ENCODE measurements at regions not wholly inside any gene's neighbourhood (a gene's known extent, or its start where the extent isn't known, plus 50 kb on each side); places are given as distances from the start of the nearest gene placed in this dataset.
A peak's percentile ranks its signal among the peaks of the same experiment; 100 is the strongest.

DNA sequence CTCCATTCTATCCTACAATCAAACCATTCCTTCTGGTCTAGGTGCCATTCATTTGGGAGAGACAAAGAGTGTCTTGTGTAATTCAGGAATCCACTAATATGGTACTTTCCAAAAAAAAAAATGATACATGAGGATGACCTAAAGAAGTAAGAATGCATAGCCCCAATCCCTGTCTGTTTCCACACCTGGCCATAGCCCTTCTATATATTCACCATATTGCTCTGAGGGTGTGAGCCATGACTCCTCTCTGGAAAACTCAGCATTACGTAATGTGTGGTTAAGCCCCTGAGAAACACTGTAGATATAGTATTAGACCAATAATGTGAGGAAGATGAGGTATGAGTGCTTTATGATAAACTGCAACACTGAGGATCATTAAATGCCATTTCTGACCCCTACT is 592.7 kb downstream of the INHBA start:
- DNase-seq (ENCODE audit: low read depth in 1 of 2, low spot score in 1 of 2): no peak
- ChIA-PET CTCF (no interaction called here), POLR2A (no interaction called here)
- Histone ChIP-seq H3K4me2 (no peak overlapping the region), H3K4me1 (peaks cover 19% of the 10 kb centered on the region; the same call in 2 of the 3 replicates), H3K9me3 (no peaks in the 10 kb centered on the region), H3K27ac (no peak overlapping the region; a peak in 1 of 6 replicates), H3K4me3 (no peak overlapping the region)
- no peak for TF ChIP-seq RNF2 (IDR thresholded peaks at IDR 0.05; ENCODE audit: borderline replicate concordance, low read depth)
- TF ChIP-seq TP53 (CRISPR knock-in tag; IDR thresholded peaks at IDR 0.05): no peak
- no peak for TF ChIP-seq BHLHE40 (IDR thresholded peaks at IDR 0.05; ENCODE audit: low read depth, low read length)
- no peak for TF ChIP-seq ESRRA (IDR thresholded peaks at IDR 0.05; ENCODE audit: borderline replicate concordance, low read length)
- TF ChIP-seq HEYL (CRISPR knock-in tag; IDR thresholded peaks at IDR 0.05): no peak
- TF ChIP-seq CBX2 (IDR thresholded peaks at IDR 0.05; ENCODE audit: borderline replicate concordance, low read depth): no peak
- TF ChIP-seq, protein P1, sequence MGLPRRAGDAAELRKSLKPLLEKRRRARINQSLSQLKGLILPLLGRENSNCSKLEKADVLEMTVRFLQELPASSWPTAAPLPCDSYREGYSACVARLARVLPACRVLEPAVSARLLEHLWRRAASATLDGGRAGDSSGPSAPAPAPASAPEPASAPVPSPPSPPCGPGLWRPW (IDR thresholded peaks at IDR 0.05): no peak
- no peak for TF ChIP-seq KDM5A (IDR thresholded peaks at IDR 0.05)
- TF ChIP-seq ATOH8 (CRISPR knock-in tag; IDR thresholded peaks at IDR 0.05; ENCODE audit: low read depth): no peak
- TF ChIP-seq ZFP36 (IDR thresholded peaks at IDR 0.05; ENCODE audit: borderline replicate concordance, partially characterized antibody): no peak
- no peak for TF ChIP-seq EP300 (IDR thresholded peaks at IDR 0.05)
- TF ChIP-seq NPAS2 (CRISPR knock-in tag; IDR thresholded peaks at IDR 0.05; ENCODE audit: borderline replicate concordance): no peak
- TF ChIP-seq MYC (IDR thresholded peaks at IDR 0.05; ENCODE audit: borderline replicate concordance, low read length): no peak
- TF ChIP-seq FOSB (CRISPR knock-in tag; IDR thresholded peaks at IDR 0.05): no peak
- TF ChIP-seq RARB (CRISPR knock-in tag; IDR thresholded peaks at IDR 0.05): no peak
- no peak for TF ChIP-seq PHF8 (IDR thresholded peaks at IDR 0.05; ENCODE audit: borderline replicate concordance, low read depth)
- WGBS (ENCODE audit: missing lambda C conversion rate): 38% methylated on average over 1 of the region's 1 CpG
- ATAC-seq: no peak
- no peak for FAIRE-seq

DNA sequence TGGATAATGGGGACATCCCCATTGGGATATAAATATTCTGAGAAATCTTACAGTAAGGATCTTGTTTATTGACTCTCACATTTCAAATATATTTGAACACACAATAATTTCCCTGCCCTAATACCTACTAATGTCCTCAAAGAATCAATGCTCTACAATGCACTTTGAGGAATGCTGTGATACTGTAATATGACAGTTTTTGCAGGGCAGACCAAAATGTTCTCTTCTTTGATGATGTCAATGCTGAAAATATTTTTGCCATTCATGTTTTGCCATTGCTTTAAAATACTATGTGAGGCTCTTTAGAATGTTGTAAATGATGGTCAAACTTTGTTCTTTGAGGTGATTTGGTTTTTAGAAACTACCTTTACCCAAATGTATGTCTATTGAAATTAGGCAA is 594.1 kb downstream of the INHBA start:
- TF ChIP-seq JUN (IDR thresholded peaks at IDR 0.05) (no peak), NPAS2 (CRISPR knock-in tag; IDR thresholded peaks at IDR 0.05; ENCODE audit: borderline replicate concordance) (no peak), EP300 (IDR thresholded peaks at IDR 0.05) (no peak), ESRRA (IDR thresholded peaks at IDR 0.05; ENCODE audit: borderline replicate concordance, low read length) (no peak), BHLHE40 (IDR thresholded peaks at IDR 0.05; ENCODE audit: low read depth, low read length) (no peak), NR3C1 (IDR thresholded peaks at IDR 0.05) (no peak), EHF (CRISPR knock-in tag; IDR thresholded peaks at IDR 0.05) (no peak), PBX3 (IDR thresholded peaks at IDR 0.05) (no peak), POLR2AphosphoS2 (conservative IDR thresholded peaks at IDR 0.05; ENCODE audit: low read length) (no peak), HDAC2 (IDR thresholded peaks at IDR 0.05) (no peak), KDM1A (IDR thresholded peaks at IDR 0.05; ENCODE audit: low read depth) (no peak), HMGXB4 (CRISPR knock-in tag; IDR thresholded peaks at IDR 0.05; ENCODE audit: borderline replicate concordance) (no peak), ELK1 (IDR thresholded peaks at IDR 0.05; ENCODE audit: low read depth, low read length) (no peak), CTCF (IDR thresholded peaks at IDR 0.05) (no peak), HEYL (CRISPR knock-in tag; IDR thresholded peaks at IDR 0.05) (no peak), FOSL2 (IDR thresholded peaks at IDR 0.05) (no peak), FOSL2 (CRISPR knock-in tag; IDR thresholded peaks at IDR 0.05) (no peak), POLR2A (IDR thresholded peaks at IDR 0.05; ENCODE audit: low read length) (no peak), MAZ (IDR thresholded peaks at IDR 0.05; ENCODE audit: borderline replicate concordance, low read depth, low read length) (no peak), HOXB5 (CRISPR knock-in tag; IDR thresholded peaks at IDR 0.05) (no peak), JUNB (IDR thresholded peaks at IDR 0.05) (no peak)
- ChIA-PET CTCF (no interaction called here), POLR2A (no interaction called here)
- Histone ChIP-seq H3K4me2 (peak overlapping the region; percentile 63; the same call in 2 of the 3 replicates), H3K4me1 (peaks cover 19% of the 10 kb centered on the region; the same call in 2 of the 3 replicates), H3K4me3 (no peak overlapping the region), H3K27ac (peak overlapping the region in 1 of 2 experiments; percentile 27; a peak in 1 of 6 replicates), H3K9me3 (no peaks in the 10 kb centered on the region)
- ATAC-seq (no peak), DNase-seq (ENCODE audit: low read depth in 1 of 2, low spot score in 1 of 2) (no peak), FAIRE-seq (no peak)

All from A549 (cell line).